ENCODE measurements at regions not wholly inside any gene's neighbourhood (a gene's known extent, or its start where the extent isn't known, plus 50 kb on each side); places are given as distances from the start of the nearest gene placed in this dataset.
A peak's percentile ranks its signal among the peaks of the same experiment; 100 is the strongest.

- DNase-seq, result no peak
These were observed 101.1 kb upstream of the MEF2C start for GRCh38 chr5:88984040-88984439.

DNA sequence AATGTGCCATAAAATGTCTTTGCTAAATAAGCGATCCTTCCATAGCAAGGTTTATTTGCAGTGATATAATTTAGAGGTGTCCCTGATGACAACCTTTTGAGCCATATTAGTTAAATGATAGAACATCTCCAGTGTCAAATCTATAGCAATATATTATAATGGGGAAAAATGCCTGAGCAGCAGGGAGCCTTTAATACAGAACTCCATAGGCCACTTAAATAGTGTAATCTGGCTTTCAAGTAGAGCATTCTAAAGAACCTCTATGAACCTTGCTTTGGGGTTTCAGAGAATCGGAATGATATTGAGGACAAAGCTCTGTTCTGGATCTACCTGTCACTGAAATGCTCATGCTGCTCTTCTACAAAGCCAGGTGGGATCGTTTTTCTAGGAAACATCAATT lies 96.7 kb upstream of the MEF2C start:
- no peak for DNase-seq

DNA sequence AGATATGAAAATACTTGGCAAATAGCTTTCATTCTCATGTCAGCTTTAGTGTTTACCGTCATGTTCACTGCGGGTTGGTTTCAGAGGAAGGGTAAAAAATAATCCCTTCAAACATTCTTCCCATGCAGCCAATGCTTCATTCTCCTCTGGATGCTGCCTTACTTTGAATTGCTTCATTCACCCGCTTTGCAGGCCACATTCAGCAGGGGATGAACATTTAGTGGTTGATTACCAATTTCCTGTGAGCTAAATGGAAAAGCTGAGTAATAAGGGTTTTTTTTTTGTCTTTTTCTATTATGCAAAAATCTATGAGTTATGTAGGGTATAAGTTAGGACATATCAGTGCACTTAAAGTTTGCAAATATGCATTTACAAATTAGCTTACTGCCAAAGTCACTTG lies 96.3 kb upstream of the MEF2C start:
- no peak for DNase-seq

GRCh38 chr5:88976914-88977313 lies 93.9 kb upstream of the MEF2C start:
- no peak for DNase-seq

GRCh38 chr5:88967633-88968585 lies 84.9 kb upstream of the MEF2C start:
- no peak for DNase-seq

DNA sequence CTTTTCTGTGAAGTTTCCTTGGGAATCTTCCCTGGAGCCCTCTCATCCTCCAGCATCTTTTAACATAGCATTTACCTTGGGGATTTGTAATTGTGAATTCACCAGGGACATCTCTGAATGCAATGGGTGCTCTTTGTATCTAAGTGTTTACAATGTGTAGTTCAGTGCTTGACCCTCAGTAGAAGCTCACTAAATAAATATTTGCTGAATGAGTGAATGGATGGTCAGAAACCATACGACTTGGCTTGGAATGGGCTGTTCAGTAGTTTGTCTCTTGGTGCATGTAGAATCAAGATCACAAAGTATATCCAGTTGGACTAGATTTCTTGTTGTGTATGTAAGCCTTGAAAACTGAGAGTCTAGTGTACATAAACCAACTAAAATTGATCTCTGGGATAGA lies 81.8 kb upstream of the MEF2C start:
- DNase-seq, result no peak

DNA sequence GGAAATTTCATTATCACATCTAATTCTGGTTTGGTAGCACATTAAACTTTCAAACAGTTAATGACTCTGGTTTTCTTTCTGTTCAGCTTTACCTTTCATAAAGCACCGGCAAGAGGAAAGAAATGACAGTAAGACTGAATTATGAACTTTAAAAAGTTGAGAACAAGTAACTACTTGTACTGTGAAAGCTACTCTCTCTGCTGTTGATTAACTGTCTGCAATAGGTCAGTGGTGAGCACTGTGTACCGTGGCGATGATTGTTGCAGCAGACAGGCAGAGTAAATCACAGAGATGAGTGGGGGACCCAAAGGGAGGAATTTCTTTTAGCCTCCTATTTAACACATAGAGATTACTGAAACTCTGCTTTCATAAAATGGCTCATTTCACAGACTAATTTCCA lies 74.0 kb upstream of the MEF2C start:
- no peak for DNase-seq

DNA sequence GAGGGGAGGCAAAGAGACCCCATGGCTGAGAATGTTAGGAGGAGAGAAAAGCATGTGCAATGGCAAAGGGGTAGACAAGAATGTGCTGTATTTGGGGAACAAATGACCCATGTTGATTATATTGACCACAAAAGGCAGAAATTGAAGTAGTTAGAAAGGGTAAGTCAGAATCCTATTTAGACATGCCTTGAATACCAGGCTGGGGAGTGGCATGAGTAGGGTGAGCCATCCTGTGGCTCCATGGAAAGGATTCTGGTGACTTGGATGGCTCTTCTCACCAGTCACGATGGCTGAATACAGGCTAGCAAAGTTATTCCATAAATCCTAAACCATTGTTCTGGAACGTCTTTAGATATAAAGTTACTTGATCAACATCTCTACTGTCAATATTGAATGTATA lies 73.4 kb upstream of the MEF2C start:
- no peak for DNase-seq

DNA sequence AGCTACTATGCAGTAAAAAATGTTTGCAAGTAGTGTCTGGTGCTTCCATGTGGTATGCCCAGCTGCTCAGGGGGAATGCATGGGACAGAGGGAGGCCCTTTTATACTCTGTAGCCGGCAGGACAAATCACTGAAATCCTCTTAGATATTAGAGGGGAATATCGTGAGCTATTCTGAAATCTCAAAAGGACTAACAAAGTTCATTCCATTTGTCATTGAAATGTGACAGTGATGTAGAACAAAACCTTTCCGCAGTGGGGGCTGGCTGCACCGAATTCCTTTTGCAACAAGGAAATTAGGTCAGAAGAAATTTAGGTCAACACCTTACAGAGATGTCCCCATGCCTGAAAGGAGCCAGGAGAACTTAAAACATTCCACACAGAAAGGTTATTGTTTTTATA lies 72.4 kb upstream of the MEF2C start:
- DNase-seq, result no peak

DNA sequence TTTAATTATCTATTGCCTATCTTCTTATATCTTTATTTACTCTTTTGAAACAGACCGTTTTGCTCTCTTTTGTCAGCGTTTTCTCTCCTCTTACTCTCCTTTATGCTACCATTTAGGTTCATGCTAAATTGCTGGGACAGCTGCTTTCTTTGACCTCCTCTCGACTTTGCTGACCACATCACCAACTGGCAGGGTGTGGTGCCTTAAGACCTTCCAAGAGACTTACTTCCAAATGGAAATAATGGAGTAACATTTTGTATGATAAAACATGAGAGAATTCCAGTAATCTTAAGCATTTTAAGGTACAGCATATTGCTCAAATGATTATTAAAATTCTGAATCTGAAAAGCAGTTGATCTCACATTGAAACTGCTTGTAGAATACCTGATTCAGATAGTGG lies 71.5 kb upstream of the MEF2C start:
- DNase-seq, result no peak

DNA sequence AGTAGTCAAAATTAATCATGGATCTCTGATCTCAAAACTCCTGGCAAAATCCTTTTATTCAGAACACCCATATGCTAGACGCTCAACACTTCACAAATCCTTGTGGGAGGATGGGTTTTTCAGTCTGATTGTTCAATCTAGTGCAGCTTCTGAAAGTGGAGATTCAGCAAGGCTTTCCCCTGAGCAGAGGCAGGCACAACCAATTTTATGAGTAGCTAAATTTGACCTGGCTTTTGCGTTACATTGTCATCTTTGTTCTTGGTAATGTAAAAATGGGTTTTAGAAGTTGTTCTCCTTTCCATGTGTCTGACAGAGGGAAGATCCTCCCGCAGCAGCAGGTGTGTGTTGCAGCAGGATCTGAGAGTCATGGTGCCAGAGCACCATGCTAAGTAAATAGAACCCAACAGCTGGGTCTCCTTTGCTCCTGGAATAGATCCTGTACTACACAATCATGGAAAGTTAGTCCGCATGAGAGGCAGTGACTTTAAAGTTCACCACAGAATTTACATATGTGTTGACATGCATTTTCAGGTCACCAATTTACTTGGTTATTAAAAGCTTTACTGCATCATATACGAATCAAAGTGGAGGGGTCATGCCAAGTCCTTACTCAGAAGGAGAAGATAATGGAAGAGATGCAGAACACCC lies 70.1 kb upstream of the MEF2C start:
- DNase-seq, result no peak

GRCh38 chr5:88952344-88952743 lies 69.4 kb upstream of the MEF2C start:
- DNase-seq, result no peak

DNA sequence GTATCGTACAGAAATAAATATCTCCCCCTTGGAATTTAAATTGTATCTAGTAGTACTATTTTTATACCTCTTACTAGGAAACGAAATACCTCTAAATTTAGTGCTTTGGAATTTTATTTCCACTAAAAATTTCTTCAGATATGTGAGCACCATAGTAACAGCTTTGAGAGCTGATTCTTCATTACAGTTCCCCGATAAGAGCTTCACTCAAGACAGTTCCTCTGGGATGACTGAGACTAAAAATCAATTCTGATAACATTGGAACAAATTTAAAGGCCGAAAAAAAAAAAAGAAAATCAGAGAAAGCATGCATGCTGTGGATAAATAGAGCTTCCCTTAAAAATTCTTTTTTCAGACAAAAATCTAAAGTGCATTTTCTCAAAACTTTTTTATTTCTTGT lies 68.5 kb upstream of the MEF2C start:
- no peak for DNase-seq

GRCh38 chr5:88948746-88949600 lies 66.0 kb upstream of the MEF2C start:
- DNase-seq, result peak; percentile 57

DNA sequence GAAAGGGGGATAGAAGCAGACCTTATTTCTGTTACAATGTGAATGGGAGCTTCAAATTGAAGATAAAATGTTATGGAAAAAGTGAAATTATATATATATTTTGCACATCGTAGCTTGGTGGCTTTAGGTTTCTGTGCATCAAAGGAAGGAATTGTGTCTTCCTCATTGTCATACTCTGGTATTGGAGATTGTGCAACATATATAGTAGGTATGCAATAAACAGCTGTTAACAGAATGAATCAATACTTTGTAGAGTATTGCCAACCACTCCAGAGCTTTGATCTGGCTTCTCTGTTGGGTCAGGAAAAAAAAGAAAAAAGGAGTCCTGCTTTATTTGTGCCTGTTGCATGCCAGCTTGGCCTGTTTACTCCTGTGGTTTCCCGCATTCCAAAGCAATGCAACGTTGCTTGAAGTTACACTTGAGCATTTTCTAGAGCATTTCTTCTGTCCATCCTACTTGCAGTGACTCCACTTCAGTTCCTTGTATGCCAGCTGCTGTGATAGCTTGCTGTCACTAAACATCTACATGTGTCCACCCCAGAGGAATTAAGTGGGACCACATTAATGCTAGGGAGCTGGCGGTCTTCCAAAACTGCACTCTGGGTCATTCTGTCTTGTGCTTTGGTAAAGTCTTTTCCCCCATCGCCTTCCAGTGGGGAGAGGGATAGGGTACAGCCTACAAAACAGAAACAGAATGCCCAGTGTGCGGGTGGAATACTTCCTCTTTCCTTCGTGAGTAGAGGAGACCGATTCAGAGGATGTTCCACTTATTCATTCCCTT lies 62.0 kb upstream of the MEF2C start:
- DNase-seq, result peak; percentile 58

GRCh38 chr5:88941581-88941980 lies 58.6 kb upstream of the MEF2C start:
- DNase-seq, result no peak

GRCh38 chr5:88940713-88941112 lies 57.7 kb upstream of the MEF2C start:
- no peak for DNase-seq

GRCh38 chr5:88939300-88939699 lies 56.3 kb upstream of the MEF2C start:
- DNase-seq, result no peak

GRCh38 chr5:88938488-88938887 lies 55.5 kb upstream of the MEF2C start:
- no peak for DNase-seq

DNA sequence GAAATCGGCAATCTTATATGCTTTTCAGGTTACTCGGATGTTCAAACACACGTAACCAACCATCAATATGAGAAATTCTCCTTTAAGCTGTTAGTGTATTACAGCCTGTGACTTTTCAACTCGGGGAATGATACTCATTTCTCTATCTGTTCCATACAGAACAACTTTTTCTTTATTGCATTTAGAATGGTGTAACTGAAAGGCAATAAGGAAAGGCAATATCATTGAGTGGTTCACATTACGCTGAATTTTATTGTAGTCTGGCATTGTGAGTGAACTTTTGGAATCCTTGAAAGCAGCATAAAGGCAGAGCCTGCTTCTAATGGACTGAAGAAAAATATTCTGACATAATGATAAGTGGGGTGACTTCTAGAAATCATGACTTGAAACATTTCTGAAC lies 54.4 kb upstream of the MEF2C start:
- DNase-seq, result no peak

DNA sequence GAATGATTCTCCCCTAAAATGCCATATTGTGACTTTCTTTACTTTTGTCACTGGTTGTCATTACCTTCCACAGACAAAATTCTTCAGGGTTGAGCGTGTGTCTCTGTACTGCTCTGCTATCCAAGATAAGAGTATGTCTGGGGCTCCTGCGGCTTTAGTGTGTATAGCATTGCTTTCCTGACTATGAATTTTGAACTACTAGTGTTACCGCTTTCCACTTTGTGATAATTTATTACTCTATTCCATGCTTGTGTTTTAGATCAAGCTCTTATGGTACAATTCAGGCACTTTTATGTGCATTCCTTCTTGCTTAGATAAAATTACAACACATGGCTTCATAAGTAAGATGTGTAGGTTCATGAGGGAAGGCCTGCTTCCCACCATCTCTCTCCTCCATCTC lies 51.5 kb upstream of the MEF2C start:
- no peak for DNase-seq

Measured in islet precursor cell (in vitro differentiated cells).